ENCODE measurements at regions not wholly inside any gene's neighbourhood (a gene's known extent, or its start where the extent isn't known, plus 50 kb on each side); places are given as distances from the start of the nearest gene placed in this dataset.
"Not testable (repeated sequence)": the region's sequence is repeated elsewhere in the genome, so short reads cannot be mapped to it uniquely, and the experiment has no call there.

DNA sequence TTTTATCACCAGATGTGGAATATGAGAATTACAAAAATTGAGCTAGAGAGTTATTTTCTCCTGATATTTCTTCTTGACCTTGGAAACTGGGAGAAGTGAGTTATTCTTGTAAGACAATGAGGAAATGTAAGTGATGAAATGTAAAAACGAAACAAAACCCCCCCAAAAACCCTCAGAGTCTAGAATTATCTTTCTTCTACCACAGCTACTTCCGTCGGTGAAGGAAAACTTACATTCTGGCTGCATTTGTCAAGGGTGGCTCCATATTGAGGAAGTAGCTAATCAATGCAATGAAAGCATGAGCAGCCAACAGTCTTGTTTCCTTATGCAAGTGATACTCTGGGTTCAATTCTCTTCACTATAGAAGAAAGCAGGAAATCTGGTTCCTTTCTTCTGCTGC, 661.7 kb upstream of the CITED2 start:
- no peak for DNase-seq (ENCODE audit: low read depth)

- no peak for DNase-seq (ENCODE audit: low read depth)
Observed at GRCh38 chr6:140032189-140032588, 657.7 kb upstream of the CITED2 start.

GRCh38 chr6:140029551-140029950, 655.1 kb upstream of the CITED2 start:
- no peak for DNase-seq (ENCODE audit: low read depth)

DNA sequence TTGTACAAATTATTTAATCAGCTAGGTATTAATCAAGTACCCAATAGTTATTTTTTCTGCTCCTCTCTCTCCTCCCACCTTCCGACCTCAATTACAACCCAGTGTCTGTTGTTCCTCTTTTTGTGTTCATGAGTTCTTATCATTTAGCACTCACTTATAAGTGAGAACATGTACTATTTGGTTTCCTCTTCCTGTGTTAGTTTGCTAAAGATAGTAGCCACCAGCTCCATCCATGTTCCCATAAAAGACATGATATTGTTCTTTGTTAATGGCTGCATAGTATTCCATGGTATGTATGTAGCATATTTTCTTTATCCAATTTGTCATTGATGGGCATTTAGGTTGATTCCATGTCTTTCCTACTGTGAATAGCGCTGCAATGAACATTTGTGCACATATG, 652.8 kb upstream of the CITED2 start:
- DNase-seq (ENCODE audit: low read depth) = no peak

DNA sequence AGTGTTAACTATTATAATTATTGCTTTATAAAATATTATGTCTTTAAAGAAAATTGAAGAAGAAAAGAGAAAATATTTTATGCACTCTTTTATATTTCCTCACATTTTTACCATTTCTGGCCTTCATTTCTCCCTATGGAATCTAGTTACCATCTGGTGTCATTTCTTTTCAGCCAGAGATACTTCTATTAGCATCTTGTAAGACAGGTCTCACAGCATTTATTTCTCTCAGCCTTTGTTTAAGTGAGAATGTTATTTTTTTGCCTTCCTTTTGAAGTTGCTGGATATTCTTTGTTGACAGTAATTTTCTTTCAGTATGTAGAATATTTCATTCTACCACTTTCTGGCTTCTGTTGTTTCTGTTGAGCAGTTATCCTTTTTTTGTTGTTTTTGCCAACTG, 652.1 kb upstream of the CITED2 start:
- no peak for DNase-seq (ENCODE audit: low read depth)

- no peak for DNase-seq (ENCODE audit: low read depth)
Observed at GRCh38 chr6:140025171-140025570, 650.7 kb upstream of the CITED2 start.

DNA sequence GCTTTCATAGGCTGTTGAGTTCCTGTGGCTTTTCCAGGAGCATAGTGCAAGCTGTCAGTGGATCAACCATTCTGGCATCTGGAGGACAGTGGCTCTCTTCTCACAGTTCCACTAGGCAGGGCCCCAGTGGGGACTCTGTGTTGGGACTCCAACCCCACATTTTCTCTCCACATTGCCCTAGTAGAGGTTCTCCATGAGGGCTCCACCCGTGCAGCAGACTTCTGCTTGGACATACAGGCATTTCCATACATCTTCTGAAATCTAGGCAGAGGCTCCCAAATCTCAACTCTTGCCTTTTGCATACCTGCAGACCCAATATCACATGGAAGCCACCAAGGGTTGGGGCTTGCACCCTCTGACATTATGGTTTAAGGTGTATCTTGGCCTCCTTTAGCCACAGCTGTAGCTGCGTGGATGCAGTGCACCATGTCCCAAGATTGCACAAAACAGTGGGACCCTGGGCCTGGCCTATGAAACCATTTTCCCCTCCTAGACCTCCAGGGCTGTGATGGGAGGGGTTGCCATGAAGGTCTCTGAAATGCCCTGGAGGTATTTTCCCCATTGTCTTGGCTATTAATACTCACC, 645.9 kb upstream of the CITED2 start:
- DNase-seq (ENCODE audit: low read depth) = no peak

GRCh38 chr6:140018588-140018987, 644.1 kb upstream of the CITED2 start:
- DNase-seq (ENCODE audit: low read depth) = no peak

DNA sequence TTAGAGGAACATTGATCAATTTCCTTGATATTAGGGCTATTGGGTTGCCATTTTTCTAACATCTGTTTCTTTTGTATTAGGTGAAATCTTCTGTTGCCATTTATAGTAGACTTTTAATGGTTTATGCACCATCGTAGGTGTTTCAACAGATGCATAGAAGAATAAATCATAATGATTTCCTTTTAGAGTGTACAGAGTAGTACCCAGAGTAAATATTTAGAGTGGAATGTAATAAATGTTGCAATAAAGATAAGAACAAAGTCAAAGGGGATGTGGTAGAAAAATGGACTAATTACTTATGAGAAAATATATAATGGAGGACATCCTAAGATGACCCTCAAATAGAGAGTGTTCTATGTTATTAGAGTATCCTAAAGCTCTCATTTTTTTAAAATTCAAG, 643.0 kb upstream of the CITED2 start:
- no peak for DNase-seq (ENCODE audit: low read depth)

- no peak for DNase-seq (ENCODE audit: low read depth)
Observed at GRCh38 chr6:140012150-140012549, 637.7 kb upstream of the CITED2 start.

- DNase-seq (ENCODE audit: low read depth) = no peak
Observed at GRCh38 chr6:140011537-140011936, 637.1 kb upstream of the CITED2 start.

DNA sequence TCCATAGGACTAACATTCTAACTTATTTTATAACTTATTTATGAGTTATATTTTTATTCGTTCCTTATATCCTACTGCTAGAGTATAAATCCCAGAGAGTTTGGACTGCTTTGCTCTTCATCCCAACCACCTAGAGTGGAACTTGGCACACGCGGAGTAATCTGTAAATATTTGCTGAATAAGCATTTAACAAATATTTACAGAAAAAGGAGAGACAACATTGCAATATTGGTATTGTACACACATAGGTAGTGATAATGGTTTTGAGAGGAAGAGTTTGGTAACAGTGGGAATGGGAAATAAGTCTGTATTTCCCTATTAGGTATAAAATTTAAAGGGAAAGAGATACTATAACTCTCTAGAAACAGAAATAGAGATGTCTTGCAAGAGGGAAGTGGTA, 634.8 kb upstream of the CITED2 start:
- DNase-seq (ENCODE audit: low read depth) = no peak

DNA sequence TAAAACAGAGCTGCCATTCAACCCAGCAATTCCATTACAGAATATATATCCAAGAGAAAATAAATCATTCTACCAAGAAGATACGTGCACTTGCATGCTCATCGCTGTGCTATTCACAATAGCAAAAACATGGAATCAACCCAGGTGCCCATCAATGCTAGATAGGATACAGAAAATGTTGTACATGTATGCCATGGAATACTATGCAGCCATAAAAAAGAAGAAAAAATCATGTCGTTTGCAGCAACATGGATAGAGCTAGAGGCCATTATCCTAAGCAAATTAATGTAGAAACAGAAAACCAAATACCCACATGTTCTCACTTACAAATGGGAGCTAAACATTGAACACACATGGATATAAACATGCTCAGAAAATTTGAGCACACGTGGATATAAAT, 633.1 kb upstream of the CITED2 start:
- no peak for DNase-seq (ENCODE audit: low read depth)

DNA sequence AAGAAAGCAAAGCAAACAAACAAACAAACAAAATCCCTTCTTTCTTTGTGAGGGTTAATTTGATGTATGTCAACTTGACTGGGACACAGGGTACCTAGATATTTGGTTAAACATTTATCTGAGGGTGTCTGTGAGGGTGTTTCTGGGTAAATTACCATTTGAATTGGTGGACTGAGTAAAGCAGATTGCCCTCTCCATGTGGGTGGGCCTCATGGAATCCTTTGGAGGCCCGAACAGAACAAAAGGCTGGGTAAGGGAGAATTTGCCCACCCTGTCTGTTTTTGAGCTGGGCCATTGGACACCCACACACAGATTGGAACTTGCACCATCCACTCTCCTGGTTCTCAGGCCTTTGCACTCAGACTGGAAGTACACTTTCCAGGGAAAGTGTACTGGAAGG, 628.8 kb upstream of the CITED2 start:
- no peak for DNase-seq (ENCODE audit: low read depth)

DNA sequence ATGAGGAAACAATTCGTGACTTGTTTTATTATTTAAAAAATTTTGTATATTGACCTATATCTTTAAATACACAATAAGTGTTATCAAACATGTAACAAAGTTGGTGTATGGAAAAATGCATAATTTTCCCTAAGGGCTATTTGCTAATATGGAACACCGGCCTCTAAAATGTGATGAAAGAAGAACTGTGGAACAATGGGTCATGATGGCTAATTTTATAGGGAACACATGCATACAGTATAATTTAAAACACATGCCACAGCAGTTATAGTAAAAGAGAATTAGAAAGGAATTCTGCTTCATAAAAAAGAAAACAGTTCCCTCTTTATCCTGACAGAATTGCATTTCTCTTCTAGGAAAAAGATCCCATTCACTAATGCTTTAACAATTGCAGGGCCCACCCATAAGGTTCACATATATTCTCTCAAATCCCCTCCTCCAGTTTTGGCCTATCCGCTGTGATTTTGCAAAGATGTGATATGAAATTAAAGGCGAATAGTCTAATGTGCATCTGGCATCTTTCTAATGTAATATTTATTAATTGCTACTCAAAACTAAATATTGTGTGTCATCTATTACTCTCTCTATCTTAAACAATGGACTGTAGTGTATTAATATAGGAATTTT, 628.1 kb upstream of the CITED2 start:
- no peak for DNase-seq (ENCODE audit: low read depth)

GRCh38 chr6:140001821-140002341, 627.4 kb upstream of the CITED2 start:
- DNase-seq (ENCODE audit: low read depth) = no peak

GRCh38 chr6:140001005-140001404, 626.6 kb upstream of the CITED2 start:
- no peak for DNase-seq (ENCODE audit: low read depth)

GRCh38 chr6:139999661-140000060, 625.2 kb upstream of the CITED2 start:
- not testable (repeated sequence) for DNase-seq (ENCODE audit: low read depth)

DNA sequence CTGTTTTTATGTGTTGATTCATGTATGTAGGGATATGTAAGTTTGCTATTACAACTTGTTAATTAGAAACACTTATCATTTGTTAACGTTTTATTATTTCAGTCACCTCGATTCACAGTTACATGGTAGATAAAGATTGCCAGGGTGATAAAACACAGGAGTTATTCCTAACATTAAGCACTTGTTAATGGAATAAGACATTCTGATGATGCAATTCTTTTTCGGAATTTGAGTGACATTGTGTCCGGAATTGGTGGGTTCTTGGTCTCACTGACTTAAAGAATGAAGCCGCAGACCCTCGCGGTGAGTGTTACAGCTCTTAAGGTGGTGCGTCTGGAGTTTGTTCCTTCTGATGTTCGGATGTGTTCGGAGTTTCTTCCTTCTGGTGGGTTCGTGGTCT, 624.0 kb upstream of the CITED2 start:
- DNase-seq (ENCODE audit: low read depth) = not testable (repeated sequence)

DNA sequence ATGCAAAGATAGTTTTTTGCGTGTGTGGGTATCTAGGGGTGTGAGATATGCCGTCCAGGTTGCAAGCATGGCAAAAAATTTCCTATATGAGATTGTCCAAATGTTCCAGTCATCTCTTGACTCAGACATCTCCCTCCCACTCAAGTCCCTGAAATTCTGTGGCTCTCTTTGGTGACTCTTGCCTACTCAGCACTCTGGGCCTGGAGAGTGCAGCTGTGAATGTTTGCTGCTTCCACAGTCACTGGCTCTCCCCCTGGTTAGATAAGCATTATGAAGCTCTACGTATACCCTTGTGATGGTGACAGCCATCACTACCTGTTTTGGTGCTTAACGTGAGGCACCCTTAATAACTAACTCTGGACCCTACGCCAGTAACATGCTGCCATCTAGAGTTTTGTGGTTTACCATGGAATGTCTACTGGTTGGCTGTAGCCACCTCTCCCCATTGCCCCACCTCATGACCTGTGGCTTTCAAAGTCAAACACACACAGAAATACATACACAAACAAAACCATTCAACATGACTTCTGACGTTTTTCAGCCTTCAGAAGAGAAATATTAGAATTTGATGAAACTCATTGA, 621.9 kb upstream of the CITED2 start:
- no peak for DNase-seq (ENCODE audit: low read depth)

GRCh38 chr6:139994998-139995397, 620.5 kb upstream of the CITED2 start:
- DNase-seq (ENCODE audit: low read depth) = no peak

- DNase-seq (ENCODE audit: low read depth) = no peak
Observed at GRCh38 chr6:139990856-139991465, 616.5 kb upstream of the CITED2 start.

GRCh38 chr6:139990026-139990686, 615.7 kb upstream of the CITED2 start:
- DNase-seq (ENCODE audit: low read depth) = no peak
